ENCODE measurements at regions not wholly inside any gene's neighbourhood (a gene's known extent, or its start where the extent isn't known, plus 50 kb on each side); places are given as distances from the start of the nearest gene placed in this dataset.

DNA sequence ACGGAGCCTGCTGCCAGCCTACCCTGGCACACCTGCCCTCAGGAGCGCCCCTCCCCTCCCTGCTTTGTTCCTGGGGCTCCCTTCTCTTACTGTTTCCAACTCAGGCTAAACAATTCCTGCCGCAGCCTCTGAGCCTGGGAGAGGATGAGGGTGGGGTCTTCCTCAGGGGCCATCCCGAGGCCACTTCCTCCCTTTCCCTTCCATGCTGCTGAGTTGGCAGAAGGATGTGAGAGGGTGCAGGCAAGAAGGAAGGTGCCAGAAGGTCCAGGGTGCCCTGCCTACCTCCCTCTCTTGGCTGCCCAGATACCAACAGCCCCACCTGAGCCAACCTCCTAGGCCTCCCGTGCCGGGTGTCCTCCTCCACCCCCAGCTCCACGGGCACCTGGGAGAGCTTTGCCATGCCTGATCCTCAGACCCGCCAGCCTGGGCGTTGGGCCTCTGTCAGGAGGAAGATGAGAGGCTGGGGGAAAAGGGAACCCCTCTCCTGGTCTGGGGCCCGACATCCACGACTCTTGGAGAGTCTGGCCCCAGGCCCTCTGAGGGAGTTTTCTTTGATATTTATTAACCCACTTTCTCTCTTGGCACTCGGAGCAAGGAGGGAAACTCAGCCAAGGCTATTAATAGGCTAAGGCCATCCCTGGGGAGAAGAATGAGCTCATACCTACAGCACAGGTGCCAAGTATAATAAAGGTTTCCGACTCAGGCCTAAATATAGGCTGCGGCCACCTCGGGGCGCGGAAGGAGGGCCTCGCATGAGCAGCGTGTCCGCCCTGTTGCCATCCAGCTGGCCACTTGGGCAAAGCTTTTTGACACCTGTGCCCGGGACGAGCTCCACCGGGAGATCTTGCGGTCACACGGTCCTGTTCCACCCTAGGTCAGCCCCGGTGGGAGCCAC, 232.0 kb downstream of the ENGASE start:
- no peak for DNase-seq

- DNase-seq = no peak
Observed at GRCh38 chr17:79305768-79306423, 231.3 kb downstream of the ENGASE start.

DNA sequence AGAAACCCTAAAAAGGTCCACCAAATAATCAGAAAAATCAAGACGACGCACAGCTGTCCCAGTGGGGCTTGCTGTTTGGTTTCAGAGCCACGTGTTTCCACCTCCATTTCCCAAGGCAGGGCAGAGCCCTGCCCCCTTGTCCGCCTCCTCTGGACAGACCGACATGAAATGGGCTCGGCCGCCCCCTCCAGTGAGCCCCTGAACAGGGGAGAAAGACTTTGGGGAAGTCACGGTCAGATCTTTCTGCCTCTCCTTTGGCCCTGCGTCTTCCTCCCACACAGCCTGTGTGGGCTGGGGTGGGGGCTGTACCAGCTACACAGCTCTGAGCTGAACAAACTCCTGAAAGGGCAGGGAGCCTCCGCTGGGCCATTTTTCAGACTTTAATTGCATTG, 230.7 kb downstream of the ENGASE start:
- DNase-seq = no peak

- DNase-seq = no peak
Observed at GRCh38 chr17:79304884-79305283, 230.3 kb downstream of the ENGASE start.

- DNase-seq = no peak
Observed at GRCh38 chr17:79303641-79304205, 229.1 kb downstream of the ENGASE start.

DNA sequence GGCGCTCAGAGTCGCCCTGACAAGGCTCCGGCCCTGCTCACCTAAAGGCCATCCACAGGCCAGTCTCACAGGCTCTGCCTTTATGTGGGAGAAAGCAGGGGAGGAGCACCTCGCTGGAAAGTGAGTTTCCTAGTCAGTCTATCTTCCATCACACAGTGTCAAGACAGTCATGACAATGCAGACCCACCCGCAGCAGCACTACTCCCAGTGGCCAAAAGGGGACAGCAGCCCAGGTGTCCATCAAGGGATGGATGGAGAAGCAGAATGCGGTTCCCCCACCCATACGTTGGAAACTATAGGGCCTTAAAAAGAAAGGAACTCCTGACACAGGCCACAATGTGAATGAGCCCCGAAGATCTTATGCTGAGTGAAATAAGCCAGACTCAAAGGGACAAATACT, 226.8 kb downstream of the ENGASE start:
- DNase-seq = no peak

GRCh38 chr17:79299349-79299748, 224.7 kb downstream of the ENGASE start:
- DNase-seq = no peak

DNA sequence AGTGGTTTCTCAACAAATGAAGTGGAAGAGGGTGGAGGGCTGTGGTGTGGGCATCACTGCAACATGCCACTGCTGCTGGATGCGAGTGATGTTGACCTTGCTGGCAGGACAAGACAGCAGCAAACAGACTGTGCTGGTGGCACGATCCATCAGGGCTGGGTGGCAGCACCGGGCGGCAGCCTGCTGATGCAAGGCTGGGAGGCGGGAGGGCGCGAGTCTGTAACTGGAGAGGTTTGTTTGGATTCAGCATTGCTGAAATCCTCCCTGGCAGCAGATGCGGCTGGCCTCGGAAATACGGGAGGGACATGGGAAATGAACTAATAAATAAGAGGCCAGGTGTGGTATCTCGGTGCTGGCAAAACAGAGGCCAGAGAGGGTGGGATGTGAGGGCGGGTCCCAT, 224.2 kb downstream of the ENGASE start:
- DNase-seq = no peak

DNA sequence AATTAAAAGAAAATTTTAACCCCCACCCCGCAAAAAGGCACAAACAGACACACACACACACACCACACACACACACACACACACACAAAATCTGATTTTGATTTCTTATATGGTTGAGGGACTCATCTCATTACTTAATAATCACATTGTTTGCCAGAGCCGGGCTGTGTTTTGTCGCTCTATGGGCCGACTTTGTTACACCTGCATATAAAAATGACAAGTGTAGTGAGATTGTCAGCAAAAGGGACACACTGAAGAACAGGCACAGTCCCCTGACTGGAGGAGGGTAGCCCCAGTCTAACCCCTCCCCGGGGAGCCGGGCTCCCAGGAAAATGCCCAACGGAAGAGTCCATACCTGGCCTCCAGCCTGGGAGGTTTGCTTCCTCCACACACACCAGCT, 221.6 kb downstream of the ENGASE start:
- DNase-seq = no peak

DNA sequence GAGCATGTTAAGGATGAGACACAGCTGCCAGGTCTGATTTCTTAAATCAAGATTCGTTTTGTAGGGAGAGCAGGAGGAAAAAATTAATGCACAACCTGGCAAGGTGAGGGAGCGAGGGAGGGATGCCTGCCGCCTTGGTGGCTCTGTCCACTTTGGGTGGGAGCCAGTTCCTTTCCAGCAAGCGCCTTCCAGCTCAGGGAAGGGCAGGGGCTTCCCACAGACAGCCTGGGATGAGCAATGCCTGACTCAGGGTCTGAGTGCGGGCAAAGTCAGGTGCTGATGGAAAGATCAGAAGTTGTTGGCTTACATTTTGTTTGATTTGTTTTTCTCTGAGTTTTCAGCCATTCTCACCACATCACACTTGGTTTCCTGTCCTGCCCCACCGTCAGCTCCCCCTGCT, 220.7 kb downstream of the ENGASE start:
- no peak for DNase-seq

DNA sequence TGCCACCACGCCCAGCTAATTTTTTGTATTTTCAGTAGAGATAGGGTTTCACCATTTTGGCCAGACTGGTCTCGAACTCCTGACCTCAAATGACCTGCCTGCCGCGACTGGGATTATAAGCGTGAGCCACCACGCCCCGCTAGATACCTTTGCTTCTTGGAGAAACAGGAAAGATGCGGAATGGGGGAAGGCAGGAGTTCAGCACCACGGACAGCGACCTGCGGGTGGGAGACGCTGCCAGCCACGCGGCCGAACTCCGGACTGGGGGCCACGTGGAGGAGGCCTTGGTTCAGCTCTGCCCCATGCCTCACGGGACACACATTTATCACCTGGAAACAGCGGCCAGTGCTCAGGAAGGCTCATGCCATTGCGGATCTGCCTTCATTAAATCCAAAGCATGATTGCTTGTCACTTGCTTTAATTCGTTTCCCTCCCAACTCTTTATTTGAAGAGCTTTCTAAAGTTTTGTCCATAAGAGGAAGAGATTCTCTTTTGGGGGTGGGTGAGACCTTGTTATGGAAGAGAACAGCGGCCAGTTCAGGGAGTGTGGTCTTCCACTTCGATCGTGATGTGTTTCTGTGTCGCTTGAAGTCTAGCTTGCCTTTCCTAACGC, 219.9 kb downstream of the ENGASE start:
- DNase-seq = peak; percentile 75

- DNase-seq = no peak
Observed at GRCh38 chr17:79292501-79292900, 217.9 kb downstream of the ENGASE start.

GRCh38 chr17:79291391-79291790, 216.8 kb downstream of the ENGASE start:
- no peak for DNase-seq

DNA sequence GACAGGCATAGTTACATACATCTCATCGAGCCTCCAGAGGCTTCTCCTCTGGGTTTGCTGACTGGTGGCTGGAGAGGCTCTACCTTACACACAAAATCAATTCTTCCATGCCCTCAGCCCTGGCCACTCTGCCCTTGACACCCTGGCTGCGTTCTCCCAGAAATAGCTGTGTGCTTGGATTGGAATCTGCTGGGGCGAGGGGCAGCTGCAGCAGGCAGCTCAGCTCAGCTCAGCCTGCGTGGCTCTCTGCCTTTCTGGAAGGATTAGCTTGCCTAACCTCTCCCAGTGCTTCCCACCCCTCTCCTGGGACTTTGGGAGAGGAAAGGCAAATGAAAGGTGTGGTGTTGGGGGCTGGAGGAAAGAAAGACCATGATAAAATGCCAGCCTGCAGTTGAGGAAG, 216.1 kb downstream of the ENGASE start:
- DNase-seq = no peak

DNA sequence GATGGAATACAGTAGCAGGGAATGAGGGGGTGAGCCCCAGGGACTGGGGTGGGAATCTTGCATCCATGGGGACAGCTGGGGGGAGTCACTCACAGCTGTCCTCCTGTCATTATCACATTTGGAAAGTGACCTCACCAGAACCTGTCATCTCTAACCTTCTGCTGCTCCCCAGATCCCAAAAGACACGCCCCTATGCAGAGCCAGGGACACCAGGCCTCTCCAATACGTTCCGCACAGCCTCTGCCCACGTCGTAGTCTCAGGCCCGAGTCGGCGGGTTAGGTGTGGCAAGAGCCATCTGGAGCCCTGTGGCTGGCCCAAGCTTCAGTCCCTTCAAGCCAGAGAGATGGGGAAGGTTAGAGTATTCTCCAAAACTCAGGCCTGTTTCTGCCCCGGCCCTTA, 214.3 kb downstream of the ENGASE start:
- no peak for DNase-seq

DNA sequence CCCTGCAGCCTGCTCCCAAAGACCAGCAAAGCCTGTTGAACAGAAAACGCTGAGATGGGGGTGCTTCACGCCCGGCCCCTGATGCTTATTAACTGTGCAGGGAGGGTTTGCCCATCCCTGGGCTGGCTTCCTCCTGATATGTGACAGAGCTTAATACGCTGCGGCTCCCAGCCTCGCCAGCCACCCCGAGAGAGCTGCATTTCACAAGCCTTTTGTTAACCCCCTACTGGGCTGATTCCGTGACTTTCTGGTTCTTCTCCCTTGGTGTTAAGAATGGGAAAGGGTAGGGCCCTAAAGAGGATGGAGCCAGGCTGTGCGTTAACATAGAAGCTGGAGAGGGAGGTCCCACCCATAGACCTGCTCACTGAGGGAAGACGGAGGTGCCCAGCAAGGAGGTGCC, 211.8 kb downstream of the ENGASE start:
- DNase-seq = no peak

- no peak for DNase-seq
Observed at GRCh38 chr17:79285973-79286372, 211.3 kb downstream of the ENGASE start.

DNA sequence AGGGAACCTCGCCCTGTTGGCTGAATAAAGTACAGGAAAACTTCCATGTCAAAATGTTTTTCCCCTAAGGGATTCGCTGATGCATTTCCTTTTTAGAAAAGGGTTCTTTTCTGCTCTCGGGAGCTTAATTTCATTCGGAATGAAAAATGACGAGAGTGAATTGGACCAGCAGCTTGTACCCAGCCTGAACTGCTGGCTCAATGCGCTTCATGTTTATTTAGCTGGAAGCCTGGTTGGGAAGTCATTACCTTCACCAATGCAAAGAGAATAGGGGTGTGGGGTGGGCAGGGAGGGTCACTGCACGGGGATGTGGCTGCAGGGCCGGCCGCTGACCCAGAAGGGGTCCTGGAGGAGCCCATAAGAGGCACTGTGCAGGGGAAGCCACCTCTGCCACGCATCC, 207.7 kb downstream of the ENGASE start:
- DNase-seq = no peak

DNA sequence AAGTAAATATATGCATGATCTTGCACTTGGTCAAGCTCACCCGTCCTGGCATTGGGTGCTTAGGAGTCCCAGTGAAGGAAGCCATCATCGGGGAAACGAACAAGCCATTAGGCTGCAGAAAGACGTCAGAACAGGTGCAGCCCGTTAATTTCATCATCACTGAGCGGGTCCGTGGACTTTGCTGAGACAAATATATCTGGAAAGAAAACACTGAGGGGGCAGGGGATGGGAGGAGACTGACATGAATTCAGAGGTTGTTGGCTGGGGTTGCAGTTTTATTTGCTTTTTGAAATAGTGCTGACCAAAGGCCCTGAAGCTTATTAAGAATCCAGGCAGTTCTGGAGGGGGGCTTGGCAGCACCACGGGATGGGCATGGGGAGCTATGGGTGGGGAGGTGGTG, 207.2 kb downstream of the ENGASE start:
- DNase-seq = no peak

GRCh38 chr17:79280866-79281572, 206.4 kb downstream of the ENGASE start:
- DNase-seq = no peak

DNA sequence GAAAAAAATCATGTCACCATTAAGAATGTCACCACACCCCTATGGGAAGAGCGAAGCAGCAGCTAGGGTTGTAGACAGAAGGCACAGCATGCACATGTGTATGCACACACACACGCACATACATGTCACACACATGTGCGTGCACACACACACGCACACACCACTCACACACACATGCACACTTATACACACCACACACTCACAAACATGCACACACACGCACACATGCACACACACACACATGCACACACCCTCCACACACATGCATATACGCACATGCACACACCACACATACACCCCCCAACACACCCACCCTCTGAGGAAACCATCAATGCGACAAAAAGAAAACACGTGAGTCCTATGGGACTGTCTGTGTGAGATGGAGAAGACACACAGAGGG, 205.4 kb downstream of the ENGASE start:
- no peak for DNase-seq

DNA sequence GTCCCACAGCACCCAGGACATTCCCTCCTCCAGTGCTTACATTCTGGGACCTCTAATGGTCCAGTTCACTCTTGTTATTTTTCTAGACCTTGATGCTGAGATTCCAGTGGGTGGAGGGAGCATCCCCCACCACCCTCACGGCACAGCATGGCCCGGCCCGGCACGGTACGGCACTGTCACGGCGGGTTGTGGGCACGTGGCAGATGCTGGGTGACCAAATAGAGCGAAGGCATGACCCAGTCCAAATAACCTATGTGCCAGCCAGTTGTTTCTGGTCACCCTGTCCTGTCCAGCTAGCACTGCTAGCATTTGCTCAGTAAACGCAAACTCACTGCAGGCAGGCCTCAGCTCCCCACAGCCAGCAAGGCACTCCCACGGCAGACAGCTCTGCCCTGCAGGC, 204.7 kb downstream of the ENGASE start:
- DNase-seq = no peak

DNA sequence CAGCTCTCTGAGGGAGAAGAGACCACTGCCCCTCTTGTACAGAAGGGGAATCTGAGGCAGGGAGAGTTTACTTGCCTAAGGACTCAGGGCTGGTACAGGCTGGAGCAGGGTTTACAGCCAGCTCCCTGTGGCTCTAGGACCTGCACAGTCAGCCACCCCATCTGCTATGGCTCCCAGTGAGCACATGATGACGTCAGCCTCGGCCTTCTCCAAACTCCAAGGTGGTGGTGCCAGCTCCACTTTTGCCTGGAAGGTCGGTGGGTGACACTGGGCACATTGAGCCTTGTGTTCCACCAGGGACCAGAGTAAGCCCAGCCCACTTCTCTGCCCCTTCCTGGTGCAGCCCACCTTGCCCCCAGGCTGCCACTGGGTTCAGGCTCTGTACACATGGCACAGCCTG, 202.2 kb downstream of the ENGASE start:
- DNase-seq = no peak
